HG03025 (cell line): ENCODE measurements at regions not wholly inside any gene's neighbourhood (a gene's known extent, or its start where the extent isn't known, plus 50 kb on each side); places are given as distances from the start of the nearest gene placed in this dataset.

Source experiments
- ATAC-seq: cut with Tn5 transposase; IDR thresholded peaks from one replicate; pipeline ENCODE4 v1.9.1; 2021; ENCODE audit warnings: mild to moderate bottlenecking, moderate library complexity; ENCODE audit not compliant: unreplicated experiment, low FRiP score

DNA sequence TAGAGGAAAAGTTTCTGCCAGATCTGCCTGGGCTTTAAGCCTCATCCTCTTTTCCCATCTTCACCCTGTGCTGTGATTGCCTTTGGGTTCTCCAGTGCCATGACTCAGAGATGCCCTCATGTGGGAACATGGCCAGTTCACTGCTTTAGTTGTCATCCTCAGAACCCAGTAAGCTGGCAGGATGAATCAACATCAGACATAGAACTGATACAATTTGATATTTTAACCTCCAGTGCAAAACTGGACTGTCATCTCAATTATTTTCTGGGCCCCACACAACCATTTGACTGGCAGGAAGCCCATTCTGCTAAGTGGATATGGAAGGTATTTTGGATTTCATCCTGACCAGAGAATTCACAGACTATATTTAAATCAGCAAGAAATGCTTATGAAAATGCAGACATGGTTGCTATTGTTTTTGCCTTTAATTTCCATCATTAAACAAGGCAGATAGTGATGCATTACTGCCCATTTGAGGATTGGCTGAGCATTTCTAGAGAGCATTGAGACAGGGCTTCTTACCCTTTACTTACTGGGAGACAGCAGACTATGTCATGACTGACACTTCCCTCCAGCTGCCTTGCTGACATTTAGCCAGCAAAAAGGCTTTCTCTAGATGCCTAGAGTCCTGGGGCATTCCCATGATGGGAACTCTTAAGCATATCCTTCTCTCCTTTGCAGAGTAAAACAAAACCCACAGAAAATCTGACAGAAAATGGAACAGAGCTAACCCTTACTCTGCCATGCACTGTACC, 327.1 kb upstream of the MTNR1B start:
- ATAC-seq = no peak

DNA sequence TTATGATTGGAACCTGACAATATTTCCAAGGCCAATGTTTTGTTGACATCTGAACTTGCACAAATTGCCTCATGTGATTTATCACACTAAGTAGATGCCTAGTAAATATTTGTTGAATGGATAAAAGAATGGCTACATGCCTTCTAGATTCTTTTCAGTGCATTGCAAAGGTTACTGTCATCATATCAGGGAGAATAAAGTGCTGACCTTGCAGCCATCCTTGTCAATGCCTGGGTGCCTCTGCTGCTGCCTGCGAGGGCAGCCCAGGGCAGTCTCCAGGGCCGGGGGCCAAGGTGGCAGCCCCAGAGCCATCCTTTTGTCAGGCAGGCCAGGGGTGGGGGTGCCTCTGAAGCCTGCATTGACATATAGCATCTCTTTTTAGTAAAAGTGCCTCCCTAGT, 325.6 kb upstream of the MTNR1B start:
- ATAC-seq = no peak

DNA sequence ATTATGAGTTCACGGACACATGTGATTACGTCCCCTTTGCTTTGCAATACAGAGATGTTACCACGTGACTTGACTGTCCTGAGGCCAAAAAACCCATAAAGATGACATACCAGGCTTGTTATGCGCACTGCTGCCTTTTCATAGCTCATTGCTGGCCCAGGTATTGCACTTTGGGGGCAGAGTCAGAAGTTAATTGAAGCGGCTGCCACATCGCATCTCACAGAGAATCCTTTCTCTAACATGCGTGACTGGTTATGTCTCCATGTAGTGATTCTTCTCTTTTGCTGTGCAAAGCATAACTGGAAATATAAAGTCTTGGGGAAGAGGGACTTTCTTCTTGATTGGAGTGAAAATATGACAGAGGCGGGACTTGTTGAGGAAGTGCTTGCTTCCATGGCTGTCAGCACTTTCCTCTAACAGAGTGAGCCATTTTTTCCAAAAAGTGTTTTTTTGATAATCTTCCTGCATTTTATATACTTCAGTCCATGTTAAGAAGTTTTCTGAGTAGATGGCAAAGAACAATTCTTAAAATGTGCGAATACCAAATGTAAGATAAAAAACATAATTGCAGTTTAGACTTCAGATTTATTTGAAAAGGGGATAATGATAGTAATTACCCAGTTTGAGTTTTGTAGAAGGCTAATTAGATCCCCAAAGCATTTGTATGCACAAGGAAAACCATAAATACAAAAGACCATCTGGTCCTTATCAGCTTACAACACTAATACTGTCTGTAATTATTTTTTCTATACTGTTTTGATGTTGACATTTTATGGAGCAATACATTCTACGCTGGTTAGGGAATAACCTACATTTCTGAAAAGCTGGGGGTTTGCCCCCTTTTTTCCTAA, 324.6 kb upstream of the MTNR1B start:
- ATAC-seq = no peak

DNA sequence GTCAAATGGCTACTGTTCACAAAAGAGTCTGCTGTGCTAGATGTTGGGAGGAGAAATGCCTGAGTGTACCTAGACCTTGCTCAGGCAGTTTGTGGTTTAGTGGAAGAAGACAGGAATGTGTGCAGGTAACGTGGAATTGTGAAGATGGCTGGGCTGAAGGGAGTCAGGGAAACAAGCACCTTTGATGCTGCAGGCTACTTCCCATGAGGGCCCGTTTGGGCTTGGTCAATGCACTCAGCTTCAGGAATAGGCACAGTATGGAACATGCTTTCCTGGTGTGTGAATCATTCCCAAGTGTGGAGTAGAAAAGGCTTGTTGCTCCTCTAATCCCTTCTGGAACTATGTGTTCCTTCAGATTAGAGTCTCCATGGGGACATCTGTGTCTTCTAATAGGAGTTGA, 318.3 kb upstream of the MTNR1B start:
- no peak for ATAC-seq

DNA sequence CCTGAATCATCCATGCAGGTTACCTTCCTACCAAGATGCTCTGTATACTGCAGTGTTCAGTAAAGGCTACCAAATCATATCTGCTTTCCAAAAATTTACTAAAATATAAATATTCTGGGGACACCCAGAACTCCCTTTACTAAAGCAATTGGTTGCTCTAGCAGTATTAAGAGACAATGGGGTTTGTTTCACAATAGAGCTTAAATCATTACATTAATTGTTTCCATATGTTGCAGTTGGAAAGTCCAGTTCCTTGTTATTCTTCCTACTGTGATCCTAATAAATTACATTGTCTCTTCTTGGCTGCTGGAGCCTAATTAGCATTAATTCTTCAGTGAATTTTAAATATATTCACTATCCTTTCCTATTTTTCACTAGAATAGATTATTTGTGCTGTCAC, 316.0 kb upstream of the MTNR1B start:
- ATAC-seq = no peak

DNA sequence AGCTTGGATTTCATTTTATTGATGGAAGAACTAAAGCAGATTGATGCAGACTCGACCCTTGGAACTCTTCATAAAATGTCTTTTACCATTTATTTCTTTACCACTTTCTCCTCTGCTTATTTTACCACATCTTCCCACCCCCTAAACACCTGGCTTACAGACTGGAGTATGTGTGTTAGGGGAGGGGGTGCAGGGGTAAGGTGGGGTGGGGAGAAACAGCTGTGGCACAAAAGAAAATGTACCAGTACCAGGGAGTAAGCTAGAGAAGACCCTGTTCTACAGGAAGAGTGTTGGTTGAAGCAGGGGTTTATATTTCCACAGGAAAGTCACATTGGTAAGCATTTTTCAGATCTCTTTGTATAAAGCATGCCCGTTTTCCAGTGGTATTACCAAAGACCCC, 312.7 kb upstream of the MTNR1B start:
- ATAC-seq = no peak

DNA sequence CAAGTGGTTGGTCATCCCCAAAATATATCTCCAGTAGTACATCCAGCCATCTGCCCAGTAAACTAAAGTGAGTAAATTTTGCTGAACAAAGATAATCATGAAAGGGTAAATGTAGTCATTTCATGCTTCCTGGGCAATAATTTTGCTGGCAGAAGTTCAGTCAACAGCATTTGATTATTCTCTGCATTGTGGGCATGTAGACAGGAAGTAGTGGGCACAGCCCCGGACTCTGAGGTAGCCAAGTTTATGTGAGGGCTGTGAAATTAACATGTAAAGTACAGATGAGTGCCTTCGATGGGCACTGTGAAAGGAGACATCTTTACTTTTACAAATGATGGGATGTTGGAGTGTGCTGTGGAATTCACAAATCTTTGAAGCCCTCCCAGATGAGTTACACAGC, 312.2 kb upstream of the MTNR1B start:
- ATAC-seq = no peak

DNA sequence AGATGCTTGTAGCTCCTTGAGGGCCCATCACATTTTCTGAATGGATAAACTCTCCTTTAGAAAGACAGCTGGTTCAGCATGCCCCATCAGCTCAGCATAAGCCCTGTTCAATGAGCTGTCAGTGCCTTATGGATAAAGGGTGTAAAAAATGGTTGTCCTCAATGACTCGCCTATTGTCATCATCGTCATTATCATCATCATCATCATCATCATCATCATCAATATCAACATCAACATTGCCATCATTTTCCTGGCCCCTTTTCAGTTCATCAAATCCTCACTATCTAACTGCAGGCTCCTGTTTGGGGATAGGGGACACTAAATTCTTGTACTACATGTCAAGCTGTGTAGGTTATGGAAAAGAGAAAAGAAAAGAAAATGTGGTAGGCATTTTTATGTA, 310.7 kb upstream of the MTNR1B start:
- no peak for ATAC-seq

DNA sequence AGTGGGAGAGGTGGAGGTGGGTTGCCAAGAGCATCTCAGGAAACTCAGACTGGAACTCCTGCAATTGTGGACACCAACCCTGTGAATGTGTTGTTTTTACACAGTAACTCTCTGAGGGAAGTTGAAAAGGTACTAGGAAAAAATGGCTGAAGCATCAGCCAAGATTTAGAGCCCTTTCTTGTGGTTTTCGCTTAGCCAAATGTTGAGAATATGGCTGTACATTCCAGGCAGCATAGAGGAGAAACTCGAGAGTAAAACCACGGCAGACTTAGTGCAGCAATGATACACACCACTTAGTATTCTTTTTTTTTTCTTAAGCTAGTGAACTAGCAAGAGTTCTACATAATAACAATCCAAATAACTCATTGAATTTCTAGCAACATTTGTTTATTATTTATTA, 309.7 kb upstream of the MTNR1B start:
- ATAC-seq = no peak

DNA sequence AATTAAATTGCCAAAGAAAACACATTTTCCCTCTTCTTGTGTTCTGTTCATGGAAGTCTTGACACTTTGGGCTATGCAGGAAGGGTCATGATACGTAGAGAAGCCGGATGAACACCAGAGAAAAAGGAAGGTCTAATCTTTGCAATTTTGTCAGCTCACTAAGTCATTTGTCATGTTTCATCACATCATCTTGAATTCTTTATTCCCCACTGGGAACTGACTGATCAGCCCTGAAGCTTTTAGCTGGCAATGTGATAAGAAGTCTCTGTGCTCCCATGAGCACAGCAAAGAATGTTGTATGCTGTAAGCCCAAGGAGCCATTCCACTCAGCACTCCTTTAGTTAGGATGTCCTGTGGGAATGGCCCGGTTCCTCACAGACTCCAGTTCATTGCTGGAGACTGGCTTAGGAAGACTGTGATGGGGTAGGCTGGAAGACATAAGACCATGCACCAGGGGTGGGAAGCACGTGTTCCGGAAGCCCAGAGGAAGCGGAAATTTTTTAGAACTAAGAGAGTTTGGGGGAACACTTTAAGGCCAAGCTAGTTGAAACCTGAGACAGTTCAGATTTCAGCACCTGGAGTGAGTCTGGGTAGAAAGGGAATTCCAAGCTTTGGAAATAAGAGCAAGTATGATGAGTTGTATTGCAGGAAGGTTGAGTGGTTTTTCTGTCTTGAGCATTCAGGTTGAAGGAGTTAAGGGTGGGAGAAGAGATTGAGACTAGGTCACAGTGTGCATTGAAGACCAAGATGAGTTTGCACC, 306.7 kb upstream of the MTNR1B start:
- no peak for ATAC-seq

DNA sequence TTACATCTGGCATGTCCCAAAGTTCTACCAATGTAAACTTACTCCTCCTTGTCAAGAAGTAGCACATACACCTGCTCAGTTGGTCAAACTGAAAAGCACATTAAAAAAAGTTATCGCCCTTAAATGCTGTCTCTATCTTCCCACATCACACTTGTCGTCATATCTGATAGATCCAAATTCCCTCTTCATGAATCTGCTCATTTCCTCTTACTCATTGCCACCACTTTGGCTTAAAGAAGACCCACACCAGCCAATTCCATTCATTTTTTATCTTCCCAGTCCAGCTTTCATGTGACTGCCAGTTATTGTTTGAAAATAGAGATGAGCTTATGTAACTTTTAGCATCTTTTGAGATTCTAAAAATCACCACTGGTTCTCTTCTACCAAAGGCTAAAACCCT, 305.9 kb upstream of the MTNR1B start:
- no peak for ATAC-seq

DNA sequence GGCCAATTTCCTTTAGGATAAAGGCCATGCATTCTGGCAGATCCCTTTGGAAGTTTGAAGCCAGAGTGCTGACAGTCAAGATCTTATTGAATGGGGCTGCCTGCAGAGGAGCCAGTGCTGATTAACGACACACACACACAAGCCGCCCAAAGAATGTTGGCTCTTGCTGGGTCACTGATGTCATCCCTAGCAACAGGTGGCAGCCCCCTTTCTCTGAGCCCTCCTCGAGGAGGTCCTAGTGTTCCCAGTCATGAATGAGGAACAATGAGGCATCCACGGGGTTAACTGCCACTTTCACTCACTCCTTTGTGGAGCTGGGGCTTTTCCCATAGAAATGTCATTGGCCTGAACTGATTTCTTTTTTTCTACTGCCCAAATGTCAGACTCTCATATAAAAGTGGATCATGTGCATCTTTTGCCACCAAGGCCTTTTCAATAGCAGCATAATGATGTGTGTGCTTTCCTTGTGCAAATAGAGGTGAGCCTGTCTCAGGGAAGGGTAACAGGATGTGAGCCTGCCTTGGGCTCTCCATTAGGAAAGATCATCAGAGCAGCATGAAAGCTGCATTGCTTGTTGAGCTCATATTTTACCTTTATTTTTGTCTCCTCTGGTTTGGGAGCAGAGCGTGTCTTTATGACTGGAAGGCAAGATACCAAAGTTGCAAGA, 301.8 kb upstream of the MTNR1B start:
- no peak for ATAC-seq

DNA sequence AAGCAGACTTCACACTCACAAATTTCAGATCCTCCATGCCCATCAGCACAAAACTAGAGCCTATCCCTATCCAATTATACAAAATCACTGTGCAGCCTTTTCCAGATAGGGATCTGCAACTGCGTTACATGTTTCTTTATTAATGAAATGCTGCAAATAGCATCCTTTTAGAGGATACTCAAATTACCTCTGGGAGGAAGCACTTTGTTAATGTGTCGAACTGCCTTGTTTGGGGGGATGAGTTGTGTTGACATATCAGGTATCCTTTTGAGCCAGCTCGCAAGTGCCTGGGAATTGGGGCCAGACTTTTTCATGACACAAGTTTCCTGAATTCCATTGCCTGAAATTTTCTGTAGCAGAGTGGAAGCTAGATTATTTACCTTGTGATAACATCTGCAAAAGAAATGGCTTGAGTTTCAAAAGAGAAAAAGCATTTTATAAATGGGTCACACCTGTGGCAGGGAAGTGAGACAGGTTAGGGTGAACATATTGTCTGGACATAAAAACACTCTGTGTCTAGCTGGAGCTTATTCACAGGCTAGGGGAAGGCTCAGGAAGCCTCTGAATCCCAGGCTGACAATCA, 299.1 kb upstream of the MTNR1B start:
- no peak for ATAC-seq

DNA sequence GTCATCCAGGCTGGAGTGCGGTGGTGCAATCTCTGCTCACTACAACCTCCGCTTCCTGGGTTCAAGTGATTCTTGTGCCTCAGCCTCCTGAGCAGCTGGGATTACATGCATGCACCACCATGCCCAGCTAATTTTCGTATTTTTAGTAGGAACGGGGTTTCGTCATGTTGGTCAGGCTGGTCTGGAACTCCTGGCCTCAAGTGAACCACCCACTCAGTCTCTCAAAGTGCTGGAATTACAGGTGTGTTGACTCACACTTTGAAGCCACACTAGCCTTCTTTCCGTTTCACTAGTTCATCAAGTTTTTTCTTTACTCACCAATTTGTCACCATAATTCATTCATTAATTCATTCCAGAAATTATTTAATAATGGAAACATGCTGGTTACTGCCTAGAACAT, 298.4 kb upstream of the MTNR1B start:
- no peak for ATAC-seq

DNA sequence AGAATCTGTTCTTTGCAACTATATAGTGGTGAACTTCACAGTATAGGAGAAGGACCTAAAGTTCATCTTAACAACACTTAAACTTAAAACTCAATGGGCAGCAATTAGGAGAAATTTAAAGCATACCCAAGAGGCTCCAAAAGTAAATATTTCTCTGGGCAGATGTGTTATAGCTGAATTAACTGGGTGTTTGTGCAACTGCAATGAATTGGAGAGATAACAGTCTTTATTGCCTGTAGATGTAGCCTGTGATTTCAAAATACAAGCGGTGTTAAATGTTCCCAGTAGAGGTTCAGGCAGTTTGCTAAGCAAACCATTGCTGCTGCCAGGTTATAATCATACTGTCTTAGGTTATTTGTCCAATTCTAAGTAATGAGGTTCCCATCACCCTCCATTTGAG, 294.1 kb upstream of the MTNR1B start:
- ATAC-seq = no peak

DNA sequence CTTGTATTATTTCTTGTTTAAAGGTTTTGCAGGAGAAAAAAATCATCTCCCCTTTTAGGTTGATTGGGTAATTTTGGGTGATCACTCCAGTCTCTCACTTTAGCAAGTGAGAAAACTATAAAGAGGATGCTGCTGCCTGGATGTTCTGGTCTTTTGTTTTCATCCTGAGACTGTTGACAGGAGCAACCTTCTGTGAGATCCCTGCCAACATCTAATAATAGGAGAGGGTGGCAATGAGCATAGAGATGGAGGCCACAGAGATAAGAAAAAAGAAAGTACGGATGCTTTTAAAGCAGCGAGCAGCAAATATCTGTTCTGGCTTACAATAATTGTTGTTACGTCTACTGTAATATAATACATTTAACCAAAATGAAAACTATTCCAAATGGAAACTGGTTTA, 293.6 kb upstream of the MTNR1B start:
- no peak for ATAC-seq

DNA sequence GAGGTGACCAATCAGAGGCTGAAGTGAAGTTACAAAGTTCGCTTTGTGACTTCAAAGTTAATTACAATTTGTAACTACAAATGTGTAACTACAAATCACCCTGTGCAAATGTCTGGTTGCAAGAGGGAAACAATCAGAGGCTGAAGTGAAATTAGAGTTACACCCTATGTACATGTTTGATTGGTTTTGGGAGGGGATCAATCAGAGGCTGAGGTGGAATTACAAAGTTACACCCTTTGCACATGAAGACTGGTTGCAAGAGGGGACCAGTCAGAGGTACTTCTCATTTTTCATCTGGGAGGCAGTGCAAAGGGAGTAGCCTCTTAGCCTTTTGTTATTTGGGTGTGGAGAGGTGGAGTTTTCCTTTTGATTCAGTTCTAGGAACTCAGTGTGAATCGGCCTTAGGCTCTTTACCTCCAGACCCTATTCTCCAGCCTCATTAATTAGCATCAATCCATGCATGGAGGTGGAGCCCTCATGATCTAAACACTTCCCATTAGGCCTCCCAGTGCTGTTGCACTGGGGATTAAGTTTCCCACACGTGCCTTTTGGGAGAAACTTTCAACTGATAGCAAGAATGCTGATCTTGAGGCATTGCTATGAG, 291.3 kb upstream of the MTNR1B start:
- ATAC-seq = no peak

DNA sequence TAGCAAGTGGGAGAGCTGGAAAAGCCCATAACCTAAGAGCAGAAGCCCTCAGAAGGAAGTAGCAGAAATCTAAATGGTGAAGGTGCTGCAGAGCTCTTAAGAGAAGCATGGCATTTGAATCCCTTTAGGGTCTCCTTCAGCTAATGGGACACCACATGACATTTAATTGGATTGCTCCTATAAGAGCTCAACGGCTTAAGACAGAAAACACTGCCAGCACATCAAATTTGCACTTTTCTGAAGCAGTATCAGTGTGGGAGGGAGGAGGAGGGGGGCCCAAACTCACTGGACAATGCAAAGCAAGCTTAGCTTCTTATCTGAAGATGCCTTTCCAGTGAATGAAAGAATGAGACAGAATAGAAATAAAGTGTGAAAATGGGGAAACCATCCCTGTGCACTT, 287.9 kb upstream of the MTNR1B start:
- no peak for ATAC-seq

DNA sequence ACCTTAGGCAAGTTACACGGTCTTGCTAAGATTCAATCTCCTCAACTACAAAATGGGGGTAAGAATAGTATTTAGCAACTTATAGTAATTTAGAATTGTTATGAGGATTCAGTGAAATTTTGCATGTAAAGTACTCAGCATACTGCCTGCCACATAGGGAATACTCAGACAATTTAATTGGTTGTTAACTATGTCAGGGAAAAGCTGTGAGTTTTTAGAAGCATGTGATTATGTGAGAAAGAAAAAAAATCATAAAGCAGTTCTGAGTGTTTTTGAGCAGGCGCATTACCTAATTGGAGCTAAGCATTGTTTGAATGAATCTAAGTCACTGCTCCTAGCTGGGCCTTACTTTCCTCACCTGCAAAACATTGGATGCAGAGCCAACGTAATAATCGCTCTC, 287.3 kb upstream of the MTNR1B start:
- ATAC-seq = no peak

DNA sequence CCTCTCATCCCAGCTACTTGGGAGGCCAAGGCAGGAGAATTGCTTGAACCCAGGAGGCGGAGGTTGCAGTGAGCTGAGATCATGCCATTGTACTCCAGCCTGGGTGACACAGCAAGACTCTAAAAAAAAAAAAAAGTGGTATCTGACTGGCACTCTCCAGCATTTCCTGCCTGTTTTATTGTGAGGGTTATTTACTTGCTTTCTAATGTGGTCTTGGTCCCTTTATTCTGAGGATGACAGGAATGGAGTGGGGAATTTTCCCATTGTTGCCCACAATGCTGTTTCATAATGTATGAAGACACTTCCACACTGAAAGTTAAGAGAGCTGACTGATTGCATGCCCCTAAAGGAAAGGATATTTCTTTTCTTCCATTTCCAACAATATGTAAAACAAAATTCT, 286.5 kb upstream of the MTNR1B start:
- ATAC-seq = no peak
